Pancreas (tissue), 10 donors: ENCODE measurements at regions not wholly inside any gene's neighbourhood (a gene's known extent, or its start where the extent isn't known, plus 50 kb on each side); places are given as distances from the start of the nearest gene placed in this dataset.
"Not testable (repeated sequence)": the region's sequence is repeated elsewhere in the genome, so short reads cannot be mapped to it uniquely, and the experiment has no call there.

Source experiments
- ATAC-seq, 4 donors: fragments of 200-7000 bp; cut with Tn5 transposase; one replicate each; pipeline versions ENCODE4 v1.8.0 to v1.9.1; 2020; ENCODE audit warnings: mild to moderate bottlenecking in 4 of 4, moderate library complexity in 4 of 4
- DNase-seq, 6 donors: peaks; one replicate each; pipeline ENCODE4 v3.0.0-alpha.2; 2020
- FAIRE-seq: peaks from 2 replicates; lab custom pipeline; 2012; peaks lifted over from hg19 to GRCh38; lab: Jason Lieb, UNC
- H3K27ac ChIP-seq, 4 donors: fragments of 200-600 bp; sonication (generic); 1 replicate in 3 of 4; 2 replicates in 1 of 4; pipeline versions ENCODE4 v1.5.0 to v1.8.0; 2020
- H3K27me3 ChIP-seq, 4 donors: fragments of 200-600 bp; one replicate each; pipeline ENCODE4 v1.8.0; 2021
- H3K36me3 ChIP-seq, 3 donors: fragments of 200-600 bp; sonication (generic) in 1 of 3; one replicate each; pipeline versions ENCODE4 v1.5.0 to v1.8.0; 2020 to 2021
- H3K4me1 ChIP-seq, 3 donors: fragments of 200-600 bp; one replicate each; pipeline ENCODE4 v1.8.0; 2021
- H3K4me3 ChIP-seq, 4 donors: fragments of 200-600 bp; sonication (generic) in 2 of 4; one replicate each; pipeline versions ENCODE4 v1.5.0 to v1.8.0; 2020 to 2021
- H3K9me3 ChIP-seq, 4 donors: fragments of 200-600 bp; one replicate each; pipeline ENCODE4 v1.8.0; 2021
- CTCF ChIP-seq, 4 donors: fragments of 200-600 bp; sonication (generic) in 3 of 4; IDR thresholded peaks; one replicate each; pipeline versions ENCODE4 v1.5.0 to v1.8.0; 2021; ENCODE audit warnings: antibody characterized with exemption in 4 of 4
- WGBS, 2 donors: extraction: QIAGEN DNeasy Blood & Tissue Kit; methylation state at CpG; one replicate each; pipeline ENCODE4 v1.1.7; 2013; 5-methylcytosine and 5-hydroxymethylcytosine counted together
- intact Hi-C, 3 donors: fragments of 100-400 bp; cut with DNase I; formaldehyde crosslinking; loops; one replicate each; pipeline versions ENCODE4 v1.11.1 to v1.14.2; 2022
- donor health status: healthy with polysubstance abuse.
- donor health status: DM: no; HTN: no; CAD: no; lungs with moderate emphysema.
- donor health status: DM: no; HTN: no; CAD: no.
- donor health status: control.
- donor health status: control.
- donor health status: Bipolar disorder and iron deficiency.
- donor health status: DM: yes; HTN: yes; CAD: no.
- donor health status: DM: no; HTN: no; CAD: no.
- donor health status: DM: no; HTN: no; CAD: no.
- donor health status: DM: yes; HTN: yes; CAD: no.

GRCh38 chr20:60789399-60789798 lies 462.7 kb upstream of the CDH4 start:
- TF ChIP-seq CTCF (IDR thresholded peaks at IDR 0.05), result no peak
- Histone ChIP-seq H3K4me3 (no peak overlapping the region), H3K4me1 (no peaks in the 10 kb centered on the region), H3K27ac (no peak overlapping the region), H3K36me3 (no peaks in the 10 kb centered on the region), H3K9me3 (no peaks in the 10 kb centered on the region), H3K27me3 (peaks cover 0 to 6% (median 0%) of the 10 kb centered on the region in 4 donors)
- FAIRE-seq (no peak), ATAC-seq (no peak), DNase-seq (no peak)
- WGBS, 2 donors, result 72 to 82% methylated on average over 10 of the region's 10 CpGs
- intact Hi-C loops, result no loop called here

- FAIRE-seq, H3K27ac ChIP-seq, H3K9me3 ChIP-seq, ATAC-seq, intact Hi-C loops, DNase-seq, H3K36me3 ChIP-seq, H3K27me3 ChIP-seq, H3K4me3 ChIP-seq, H3K4me1 ChIP-seq: not testable (repeated sequence)
- WGBS, 2 donors, result 74 to 76% methylated on average over 3 of the region's 3 CpGs
Observed at GRCh38 chr20:60790339-60790738, 461.7 kb upstream of the CDH4 start.

- DNase-seq, result no peak
- intact Hi-C loops, result no loop called here
- H3K4me1 ChIP-seq, result no peaks in the 10 kb centered on the region
- H3K27ac ChIP-seq, result no peak overlapping the region
- no peaks in the 10 kb centered on the region for H3K27me3 ChIP-seq
- H3K9me3 ChIP-seq, result no peaks in the 10 kb centered on the region
- no peak for TF ChIP-seq CTCF (IDR thresholded peaks at IDR 0.05)
- no peak overlapping the region for H3K4me3 ChIP-seq
- 75 to 79% methylated on average over 1 of the region's 1 CpG for WGBS, 2 donors
- no peak for ATAC-seq
- no peaks in the 10 kb centered on the region for H3K36me3 ChIP-seq
- FAIRE-seq, result no peak
Observed at GRCh38 chr20:60791823-60792222, 460.2 kb upstream of the CDH4 start.

GRCh38 chr20:60792941-60793340 lies 459.1 kb upstream of the CDH4 start:
- Histone ChIP-seq H3K4me3 (no peak overlapping the region), H3K4me1 (no peaks in the 10 kb centered on the region), H3K36me3 (no peaks in the 10 kb centered on the region), H3K9me3 (no peaks in the 10 kb centered on the region), H3K27ac (no peak overlapping the region), H3K27me3 (no peaks in the 10 kb centered on the region)
- no peak for TF ChIP-seq CTCF (IDR thresholded peaks at IDR 0.05)
- intact Hi-C loops, result no loop called here
- ATAC-seq (no peak), FAIRE-seq (no peak), DNase-seq (no peak)
- WGBS, 2 donors, result 65 to 73% methylated on average over 6 of the region's 6 CpGs

- DNase-seq (no peak), ATAC-seq (no peak), FAIRE-seq (no peak)
- Histone ChIP-seq H3K27ac (no peak overlapping the region), H3K4me1 (no peaks in the 10 kb centered on the region), H3K4me3 (no peak overlapping the region), H3K36me3 (no peaks in the 10 kb centered on the region), H3K9me3 (no peaks in the 10 kb centered on the region), H3K27me3 (no peaks in the 10 kb centered on the region)
- intact Hi-C loops, result no loop called here
- no peak for TF ChIP-seq CTCF (IDR thresholded peaks at IDR 0.05)
- WGBS, 2 donors, result 78 to 81% methylated on average over 4 of the region's 4 CpGs
Observed at GRCh38 chr20:60794674-60795073, 457.4 kb upstream of the CDH4 start.

GRCh38 chr20:60795651-60796050 lies 456.4 kb upstream of the CDH4 start:
- intact Hi-C loops, result no loop called here
- no peak for TF ChIP-seq CTCF (IDR thresholded peaks at IDR 0.05)
- Histone ChIP-seq H3K4me1 (no peaks in the 10 kb centered on the region), H3K27me3 (no peaks in the 10 kb centered on the region), H3K36me3 (no peaks in the 10 kb centered on the region), H3K9me3 (no peaks in the 10 kb centered on the region), H3K4me3 (no peak overlapping the region), H3K27ac (no peak overlapping the region)
- WGBS, 2 donors, result 55 to 57% methylated on average over 1 of the region's 1 CpG
- DNase-seq (no peak), ATAC-seq (no peak), FAIRE-seq (no peak)
